ENCODE measurements at regions not wholly inside any gene's neighbourhood (a gene's known extent, or its start where the extent isn't known, plus 50 kb on each side); places are given as distances from the start of the nearest gene placed in this dataset.
"Not testable (repeated sequence)": the region's sequence is repeated elsewhere in the genome, so short reads cannot be mapped to it uniquely, and the experiment has no call there.

DNA sequence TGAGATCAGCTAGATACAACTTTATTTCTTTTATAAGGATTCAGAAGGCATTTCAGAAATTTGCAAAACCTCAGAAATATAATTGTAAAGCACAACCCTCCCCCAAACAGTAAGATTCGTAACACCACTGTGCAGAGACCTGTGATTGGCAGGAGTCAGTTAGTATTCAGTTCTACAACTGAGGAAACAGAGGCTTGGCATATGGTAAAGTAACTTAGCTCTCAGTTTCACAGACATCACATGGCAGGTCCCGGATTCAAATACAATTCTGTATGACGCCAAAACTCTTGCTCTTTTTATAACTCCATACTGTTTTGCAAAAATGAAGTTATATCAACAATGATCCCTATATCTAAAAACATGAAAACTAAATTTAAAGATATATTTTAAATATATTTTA, 225.6 kb upstream of the LMCD1 start:
- DNase-seq = no peak

DNA sequence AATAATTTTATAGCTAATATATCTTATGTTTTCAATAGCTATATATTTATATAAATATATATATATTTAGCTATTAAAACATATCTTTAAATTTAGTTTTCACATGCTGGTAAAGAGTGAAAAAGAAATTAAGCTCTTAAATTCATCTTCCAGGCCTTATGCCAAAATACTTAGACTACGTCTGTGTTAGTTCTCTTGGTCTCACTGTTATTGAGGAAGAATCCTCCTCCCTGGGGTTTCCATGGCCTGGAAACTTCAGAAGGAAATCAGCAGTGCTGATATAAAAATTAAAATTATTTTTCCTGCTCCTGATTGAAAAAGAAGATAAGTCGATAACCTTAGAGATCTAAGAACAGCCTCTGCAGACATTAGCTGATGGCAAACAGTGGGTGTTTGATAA, 225.1 kb upstream of the LMCD1 start:
- DNase-seq = no peak

DNA sequence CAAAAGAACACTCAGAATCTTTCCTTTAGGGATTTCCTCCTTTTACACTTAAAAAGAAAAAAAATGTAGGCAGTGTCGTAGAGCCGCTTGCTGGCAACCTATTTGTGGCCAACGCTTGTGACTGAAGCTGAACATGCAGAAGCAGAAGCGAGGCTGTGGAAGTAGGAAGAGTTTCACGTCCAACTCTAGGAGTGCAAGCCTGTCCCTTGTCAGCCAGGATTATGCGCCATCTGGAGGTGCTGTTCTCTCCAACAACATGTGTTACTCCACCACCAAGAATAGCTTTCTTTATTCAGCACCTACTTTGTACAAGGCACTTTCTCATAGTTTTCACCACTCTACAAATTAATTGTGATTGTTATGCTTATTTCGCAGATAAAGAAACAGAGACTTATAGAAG, 223.2 kb upstream of the LMCD1 start:
- no peak for DNase-seq

DNA sequence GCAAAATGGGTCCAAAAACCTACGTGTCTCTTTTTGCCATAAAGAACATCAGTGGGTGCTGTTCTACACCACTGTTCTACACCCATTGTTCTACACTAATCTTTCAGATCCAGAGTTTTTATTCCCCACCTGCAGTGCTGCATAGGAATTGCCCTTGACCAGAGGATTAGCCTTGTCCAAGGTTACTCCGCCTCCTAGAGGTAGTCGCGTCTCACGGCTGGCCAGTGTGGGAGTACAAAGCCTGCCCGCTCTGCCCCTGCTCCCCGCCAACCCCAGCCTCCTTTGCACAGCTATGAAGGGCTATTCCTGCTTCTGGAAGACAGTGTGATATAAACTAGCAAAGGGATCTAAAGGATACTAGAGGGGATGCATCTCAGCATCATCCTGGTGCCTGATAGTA, 222.1 kb upstream of the LMCD1 start:
- DNase-seq = no peak

DNA sequence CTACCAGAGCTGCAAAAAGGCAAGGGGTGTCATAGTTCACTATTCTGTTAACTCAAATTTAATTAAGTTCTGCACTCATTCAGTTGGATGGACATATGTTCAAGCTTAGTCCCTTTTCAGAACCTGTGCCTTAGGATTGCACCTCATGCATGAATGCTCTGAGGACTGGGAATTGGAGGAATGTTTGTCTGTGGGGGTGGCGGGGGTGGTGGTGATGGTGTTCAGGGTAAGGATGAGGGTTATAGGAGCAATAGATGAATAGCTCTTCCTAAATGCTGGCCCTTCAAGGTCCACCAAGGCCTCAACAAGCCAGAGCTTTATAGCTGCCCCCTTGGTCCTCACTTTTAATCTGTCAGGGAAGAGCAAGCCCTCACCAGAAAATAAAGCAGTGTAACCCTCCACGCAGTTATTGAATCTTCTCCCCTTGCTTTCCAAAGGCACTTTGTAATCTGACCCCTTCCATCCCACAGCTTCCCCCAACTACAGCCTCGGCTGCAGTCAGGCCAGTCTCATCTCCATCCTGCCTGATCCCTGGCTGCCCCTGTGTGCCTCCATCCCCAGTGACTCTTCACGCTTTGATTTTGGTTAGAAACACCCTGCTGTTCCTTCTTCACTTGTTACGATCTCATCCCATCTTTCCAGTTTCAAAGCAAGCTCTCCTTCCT, 221.6 kb upstream of the LMCD1 start:
- no peak for DNase-seq

DNA sequence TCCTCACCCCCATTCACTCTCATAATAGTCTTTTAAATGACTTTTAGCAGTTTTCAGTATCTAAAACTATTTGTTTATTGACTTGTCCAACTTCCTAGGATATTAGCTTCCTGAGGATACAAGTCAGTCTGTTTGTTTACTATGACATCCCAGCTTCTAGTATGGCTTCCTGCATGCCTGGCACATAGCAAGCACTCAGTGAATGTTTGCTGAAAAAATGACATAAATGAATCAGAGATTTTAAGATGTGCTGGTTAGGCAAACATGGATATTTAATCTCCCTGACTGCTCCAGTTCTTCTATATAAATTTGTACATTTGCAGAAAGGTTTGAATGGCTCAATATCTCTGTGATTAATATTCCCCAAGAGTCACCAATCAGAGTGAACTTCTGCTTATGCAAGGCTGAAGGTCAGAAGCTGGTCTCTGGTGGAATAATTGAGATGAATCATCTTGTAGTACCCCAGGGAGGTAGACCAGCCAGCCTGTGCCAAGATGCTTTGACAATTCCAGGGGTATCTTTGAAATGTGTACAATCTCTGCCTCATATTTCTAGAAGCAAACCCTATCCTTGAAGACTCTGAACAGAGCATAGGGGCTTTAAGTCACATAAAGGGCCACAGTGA, 219.0 kb upstream of the LMCD1 start:
- no peak for DNase-seq

DNA sequence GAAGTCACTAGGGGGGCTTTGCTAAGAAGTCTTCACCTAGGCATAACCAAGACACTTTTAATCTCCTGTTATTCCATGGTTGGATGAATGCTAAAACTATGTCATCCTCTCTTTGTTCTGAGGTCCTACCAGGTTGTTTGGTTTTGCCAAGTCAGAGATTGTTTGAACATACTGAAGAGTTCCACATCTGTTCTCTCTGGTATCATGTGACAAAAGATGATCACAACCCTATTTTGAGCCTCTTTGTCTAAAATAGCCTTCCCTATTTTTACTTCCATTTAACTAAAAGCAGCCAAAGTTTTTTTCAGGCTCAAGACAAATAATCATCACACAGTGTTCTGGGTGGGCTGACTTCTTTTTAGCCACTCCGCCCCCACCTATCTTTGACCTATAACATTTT, 218.4 kb upstream of the LMCD1 start:
- DNase-seq = no peak

DNA sequence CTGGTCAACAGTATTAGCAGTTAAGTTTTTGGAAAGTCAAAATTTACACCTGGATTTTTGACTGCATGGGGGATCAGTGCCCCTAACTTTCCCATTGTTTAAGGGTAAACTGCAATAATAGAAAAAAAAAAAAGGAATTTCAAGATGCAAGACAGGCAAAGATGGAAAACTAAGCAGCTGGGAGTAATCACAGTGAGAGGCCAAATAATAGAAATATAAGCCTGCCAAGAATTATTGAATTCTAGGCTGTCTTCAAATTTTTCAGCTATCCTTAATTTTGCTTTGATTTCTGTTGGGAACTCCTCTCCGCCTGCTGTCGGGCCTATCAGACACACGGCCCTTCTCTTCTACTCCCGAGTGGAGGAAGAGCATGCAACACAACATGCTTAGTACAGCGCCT, 215.5 kb upstream of the LMCD1 start:
- DNase-seq = no peak

DNA sequence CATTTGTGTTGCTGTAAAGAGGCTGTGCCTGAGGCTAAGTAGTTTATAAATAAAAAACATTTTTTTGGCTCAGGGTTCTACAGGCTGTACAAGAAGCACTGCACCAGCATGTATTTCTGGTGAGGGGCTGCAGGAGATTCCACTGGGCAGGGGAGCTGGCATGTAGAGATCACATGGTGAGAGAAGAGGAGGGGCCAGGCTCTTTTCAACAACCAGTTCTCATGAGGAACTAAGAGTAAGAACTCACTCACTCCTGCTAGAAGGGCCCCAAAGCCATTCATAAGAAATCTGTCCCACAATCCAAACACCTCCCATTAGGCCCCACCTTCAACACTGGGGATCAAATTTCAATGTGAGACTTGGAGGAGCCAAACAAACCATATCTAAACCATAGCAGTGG, 214.9 kb upstream of the LMCD1 start:
- DNase-seq = no peak

DNA sequence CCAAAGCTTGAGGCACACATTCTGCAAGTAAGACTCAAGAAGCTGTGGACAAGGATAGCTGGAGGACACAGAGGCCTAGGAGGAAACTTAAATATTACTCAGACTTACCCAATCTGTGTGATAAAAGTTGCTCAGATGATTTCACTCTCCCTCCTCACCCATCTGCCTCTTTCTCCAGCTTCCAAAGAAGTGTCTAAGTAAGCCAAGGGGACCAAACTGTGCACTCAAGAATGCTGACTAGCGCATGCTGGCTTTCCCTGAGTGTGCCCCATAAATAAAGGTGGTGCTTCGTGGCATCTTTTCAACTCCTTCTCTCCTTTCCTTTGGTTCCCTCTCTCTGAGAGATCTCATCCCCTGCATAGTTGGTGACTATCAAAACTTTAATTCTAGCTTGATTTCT, 211.0 kb upstream of the LMCD1 start:
- no peak for DNase-seq

DNA sequence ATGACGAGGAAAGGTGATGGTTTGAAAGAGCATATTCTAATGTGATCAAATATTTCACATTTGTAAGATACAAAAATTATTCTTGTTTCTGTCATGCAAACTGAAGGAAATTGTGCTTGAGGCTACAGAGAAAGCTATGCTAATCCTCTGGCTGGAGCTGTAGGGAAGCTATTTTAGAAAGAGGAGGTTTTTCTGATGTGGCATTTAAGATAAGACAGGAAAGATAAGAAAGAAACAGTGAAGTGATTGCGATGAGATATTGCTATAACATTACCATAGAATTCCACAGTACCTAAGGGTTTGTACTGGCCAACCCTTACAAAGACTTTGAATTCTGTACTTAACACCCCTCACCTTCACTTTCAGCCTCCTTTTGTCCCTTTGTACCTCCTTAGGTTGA, 205.2 kb upstream of the LMCD1 start:
- DNase-seq = no peak

DNA sequence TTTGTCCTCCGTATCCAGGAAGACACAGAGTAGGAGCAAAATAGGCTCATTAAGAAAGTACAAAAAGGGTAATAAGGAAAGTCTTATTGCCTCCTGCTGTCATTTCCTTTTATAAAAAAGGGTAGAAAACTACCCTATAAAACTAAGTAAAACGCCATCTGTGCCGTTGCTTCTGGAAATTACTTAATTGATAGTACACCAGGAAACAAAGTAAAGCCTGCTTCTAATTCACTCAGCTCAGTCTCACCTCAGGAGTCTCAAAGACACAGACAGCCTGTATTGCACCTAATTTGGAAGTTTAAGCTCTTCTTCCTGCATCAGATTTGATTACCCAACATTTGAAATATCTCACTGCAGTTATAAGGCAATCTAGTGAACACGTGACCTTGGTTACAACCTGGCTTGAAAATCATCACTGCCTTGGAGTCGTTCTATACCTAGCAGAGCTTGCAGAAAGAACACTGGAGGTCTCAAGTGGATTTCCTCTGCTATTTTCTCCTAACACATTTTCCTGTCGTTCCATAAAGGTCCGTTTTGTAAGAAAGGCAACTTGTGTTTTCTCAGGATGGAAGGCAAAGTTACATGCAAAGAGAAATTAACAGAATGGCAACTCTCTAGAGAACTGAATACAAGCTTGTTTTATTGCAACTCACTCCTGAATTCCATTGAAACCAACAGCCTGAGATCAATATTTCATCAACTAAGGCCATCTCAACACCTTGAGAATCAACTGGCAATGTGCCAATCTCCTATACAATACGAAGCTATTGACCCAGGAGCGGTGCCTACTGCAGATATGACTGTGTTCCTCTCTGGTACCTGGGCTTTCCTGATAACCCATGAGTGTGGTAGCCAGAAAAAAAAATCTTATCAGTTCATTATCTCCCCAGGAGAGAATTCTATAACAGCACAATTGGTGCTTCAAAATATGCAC, 203.3 kb upstream of the LMCD1 start:
- no peak for DNase-seq

DNA sequence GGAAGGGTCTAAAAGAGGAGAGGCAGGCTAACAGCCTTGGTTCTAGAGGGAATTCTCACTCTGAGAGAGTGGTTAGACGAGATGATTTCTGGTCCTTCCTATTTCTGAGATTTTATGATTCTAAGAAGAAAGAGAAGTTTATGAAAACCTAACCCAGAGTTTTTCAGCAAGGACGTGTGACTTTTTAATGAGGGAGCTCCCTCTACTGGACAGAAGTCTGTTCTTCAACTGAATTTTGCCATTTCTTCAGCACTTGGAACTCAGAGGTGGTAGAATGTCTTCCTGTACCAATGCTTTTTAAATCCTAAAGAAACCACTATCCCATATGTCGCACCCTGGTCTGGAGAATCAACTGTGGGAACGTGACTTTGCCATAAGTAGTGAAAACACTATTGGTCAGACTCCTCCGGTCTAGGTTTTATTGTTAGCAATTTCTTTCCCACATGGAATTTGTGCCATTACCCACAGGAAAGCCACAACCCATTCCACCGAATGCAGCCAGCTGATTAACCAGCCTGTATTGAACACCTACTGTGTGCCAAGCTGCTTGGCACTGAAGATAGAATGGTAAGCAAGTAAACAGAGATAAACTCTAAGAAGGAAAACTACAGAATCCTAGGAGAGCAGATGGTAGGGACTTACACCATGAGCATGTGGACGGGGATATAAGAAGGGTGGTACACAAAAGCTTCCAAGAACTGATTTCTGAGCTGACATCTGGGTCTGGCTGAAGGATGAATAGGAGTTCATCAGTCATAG, 199.5 kb upstream of the LMCD1 start:
- no peak for DNase-seq

DNA sequence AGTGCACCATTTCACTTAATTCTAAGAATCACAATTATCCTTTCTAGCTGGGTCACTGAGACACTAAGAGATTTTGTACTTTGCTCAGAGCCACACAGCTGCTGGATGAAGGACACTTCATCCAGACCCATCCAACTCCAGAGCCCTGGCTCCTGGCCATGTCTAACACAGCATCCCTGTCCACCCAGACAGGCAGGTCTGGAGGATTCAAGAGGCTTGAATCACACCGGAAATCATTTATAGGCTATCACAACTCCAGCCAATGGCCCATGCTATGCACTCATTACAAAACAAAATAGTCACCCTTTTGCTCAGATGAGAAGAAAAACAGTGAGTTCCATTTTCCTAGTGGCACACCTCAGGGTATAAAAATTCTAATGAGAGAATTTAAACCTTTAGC, 198.2 kb upstream of the LMCD1 start:
- no peak for DNase-seq

DNA sequence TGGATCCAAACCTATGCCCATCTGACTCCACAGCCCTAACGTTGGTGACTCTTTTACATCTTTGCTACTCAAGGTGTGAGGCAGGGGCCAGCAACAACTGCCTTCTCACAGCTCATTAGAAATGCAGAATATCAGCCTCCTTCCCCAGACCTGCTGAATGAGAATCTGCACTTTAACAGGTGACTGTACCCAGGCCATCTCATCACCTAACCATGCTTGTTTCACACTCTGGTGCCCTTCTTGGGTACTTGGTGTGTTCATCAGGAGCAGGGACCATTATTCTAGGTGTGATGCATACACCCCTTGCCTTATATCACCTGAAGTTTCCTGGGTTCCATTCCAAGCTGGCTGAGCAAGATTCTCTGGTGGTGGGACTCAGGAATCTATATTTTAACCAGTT, 196.3 kb upstream of the LMCD1 start:
- no peak for DNase-seq

DNA sequence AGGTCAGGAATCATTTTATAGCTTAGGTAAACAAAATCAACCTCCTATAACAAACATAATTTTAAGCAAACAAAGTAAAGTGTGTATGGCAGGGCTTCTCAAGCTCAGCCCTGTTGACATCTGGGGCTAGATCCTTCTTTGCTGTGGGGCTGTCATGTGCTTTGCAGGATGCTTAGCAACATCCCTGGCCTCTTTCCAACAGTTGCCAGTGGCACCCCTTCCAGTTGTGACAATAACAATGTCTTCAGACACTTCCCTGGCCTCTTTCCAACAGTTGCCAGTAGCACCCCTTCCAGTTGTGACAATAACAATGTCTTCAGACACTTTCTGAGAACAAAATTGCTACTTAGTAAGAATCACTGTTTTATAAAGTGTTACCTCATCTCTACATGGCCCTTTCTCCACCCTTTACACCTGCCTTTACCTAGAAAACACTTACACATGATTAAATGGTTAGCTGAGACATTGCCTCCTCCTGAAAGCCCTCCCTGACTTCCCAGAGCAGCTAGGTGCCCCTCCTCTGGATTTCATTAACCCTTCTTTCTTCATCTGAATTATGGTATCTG, 194.0 kb upstream of the LMCD1 start:
- DNase-seq = no peak

DNA sequence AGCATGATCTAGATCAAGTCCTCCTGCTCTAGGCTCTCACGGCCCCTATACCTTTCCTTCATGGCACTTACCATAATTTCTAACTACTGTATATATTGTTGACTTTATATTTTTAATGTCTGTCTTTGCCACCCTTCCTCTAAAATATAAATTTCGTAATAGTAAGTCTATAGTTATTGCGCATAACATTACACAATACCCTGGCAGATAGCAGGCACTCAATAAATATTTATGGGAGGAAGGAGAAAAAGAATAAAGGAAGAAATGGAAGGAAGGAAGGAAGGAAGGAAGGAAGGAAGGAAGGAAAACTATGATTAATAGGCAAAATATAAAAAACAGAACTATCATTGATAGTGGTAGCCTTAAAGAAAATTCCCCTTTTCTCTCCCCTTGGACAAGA, 190.3 kb upstream of the LMCD1 start:
- DNase-seq = no peak

DNA sequence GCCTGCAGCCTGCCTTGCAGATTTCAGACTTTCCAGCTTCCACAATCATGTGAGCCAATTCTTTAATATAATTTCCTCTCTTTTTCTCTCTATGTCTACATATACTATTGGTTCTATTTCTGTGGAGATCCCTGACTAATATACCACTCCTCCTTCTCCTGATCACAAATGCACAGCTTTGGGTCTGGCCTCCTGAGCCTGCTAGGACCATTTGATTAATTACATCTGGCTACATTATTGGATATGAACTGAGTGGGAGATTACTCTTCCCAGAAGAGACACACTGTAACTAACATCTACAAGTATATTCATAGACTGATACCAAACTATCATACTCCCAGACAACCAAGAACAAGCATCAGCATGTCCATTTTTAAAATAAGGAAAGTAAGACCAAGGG, 188.9 kb upstream of the LMCD1 start:
- no peak for DNase-seq

DNA sequence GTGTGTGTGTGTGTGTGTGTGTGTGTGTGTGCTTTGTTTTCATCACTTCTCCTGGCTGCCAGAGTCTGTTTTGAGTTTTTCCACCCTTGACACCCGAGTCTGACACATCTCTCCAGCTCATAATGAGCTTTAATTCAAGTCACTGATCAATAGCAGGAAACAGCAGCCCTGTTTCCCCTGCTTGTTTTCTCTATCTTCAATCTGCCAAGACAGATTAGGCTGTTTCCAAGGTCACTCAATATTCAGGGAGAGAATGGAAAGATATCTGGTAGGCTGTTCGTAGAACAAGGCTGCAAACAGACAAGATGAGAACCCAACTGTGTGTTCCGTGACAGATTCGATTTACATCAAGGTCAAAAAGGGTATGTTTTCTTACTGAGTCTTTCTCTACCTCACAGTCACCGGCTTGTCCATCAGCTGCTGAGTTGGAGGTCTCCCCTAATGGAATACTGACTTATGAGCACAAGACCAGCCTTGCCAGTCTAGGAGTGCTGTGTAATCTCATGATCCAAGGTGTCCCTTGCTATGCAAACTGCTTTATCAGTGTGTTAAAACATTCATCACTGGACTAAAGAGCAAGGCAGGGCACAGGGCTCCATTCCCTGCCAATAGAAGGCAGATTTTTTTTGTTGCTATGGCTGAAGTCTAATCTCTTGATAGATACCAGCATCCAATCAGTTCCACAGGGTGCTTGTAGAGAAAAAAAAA, 187.9 kb upstream of the LMCD1 start:
- no peak for DNase-seq

DNA sequence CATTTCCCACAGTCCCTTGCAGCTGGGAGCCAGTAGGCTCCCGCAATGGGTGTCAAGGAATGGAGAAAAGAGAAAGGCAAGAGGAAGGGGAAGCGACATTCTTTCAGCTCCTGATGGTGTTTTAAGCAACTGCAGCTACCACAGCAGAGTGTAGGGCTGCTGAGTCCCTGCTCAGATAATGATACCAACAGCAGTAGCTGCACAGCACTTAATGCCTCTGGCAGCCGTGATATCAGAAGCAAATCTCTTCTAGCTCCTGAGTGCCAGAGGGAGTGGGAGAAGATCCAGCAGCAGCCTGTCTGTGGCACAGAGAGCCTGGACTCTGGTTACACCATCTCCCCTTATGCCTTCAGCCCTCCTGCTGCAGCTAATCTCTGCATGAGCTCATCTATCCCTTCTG, 186.1 kb upstream of the LMCD1 start:
- not testable (repeated sequence) for DNase-seq

DNA sequence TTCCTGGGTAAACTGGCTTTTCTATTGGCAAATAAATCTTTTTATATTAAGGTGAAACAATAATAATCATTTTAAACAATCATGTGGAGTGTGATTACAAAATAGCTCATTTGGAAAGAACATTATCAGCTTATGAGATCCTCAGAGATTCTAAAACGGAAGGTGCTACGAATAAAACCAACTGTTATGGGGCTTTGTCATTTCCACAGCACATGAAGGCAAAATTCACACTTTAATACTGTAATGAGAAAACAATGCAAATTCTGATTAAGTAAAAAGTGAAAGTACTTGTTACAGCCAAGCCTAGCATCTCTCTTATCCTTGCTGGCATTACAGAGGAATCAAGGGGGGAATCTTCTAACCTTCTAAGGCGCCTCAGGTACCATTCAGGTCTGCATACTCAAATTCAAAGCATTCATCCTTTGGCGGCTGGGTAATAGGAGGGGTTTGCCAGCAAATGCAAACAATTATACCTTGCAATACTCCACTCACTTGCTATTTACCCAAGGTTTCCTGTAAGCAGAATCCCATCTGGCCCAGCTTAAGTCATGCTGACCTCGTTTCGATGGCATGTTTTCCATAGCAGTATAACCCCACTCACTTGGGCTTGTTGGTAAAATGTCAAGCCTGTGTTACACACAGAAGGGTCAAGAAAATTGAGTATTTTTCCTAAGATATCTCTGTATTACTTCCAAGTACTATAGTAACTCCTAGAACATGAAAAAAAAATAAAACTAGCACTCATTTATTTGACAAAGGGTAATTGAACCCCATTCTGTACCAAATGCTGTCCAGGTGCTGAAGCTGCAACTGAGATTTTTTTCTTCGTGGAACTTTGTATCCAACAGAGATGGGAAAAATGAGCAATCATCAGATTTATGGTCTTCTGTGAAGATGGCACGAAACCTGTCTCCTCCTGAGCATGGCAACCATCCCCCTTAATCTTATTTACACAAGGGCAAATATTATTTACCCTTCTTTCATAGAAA, 183.7 kb upstream of the LMCD1 start:
- DNase-seq = no peak

Measured in activated naive CD4-positive, alpha-beta T cell treated with anti-CD3 and anti-CD28 coated beads, Interleukin-2, amount 50 U/mL, for 16 hours (primary cell).